ENCODE measurements at regions not wholly inside any gene's neighbourhood (a gene's known extent, or its start where the extent isn't known, plus 50 kb on each side); places are given as distances from the start of the nearest gene placed in this dataset.

- Histone ChIP-seq H3K4me2 (ENCODE audit: unreplicated experiment) (no peak overlapping the region), H2AFZ (no peak overlapping the region), H3K79me2 (ENCODE audit: insufficient read depth) (no peaks in the 10 kb centered on the region), H3K27ac (no peak overlapping the region), H4K20me1 (ENCODE audit: insufficient read depth) (no peaks in the 10 kb centered on the region), H3K4me3 (no peak overlapping the region), H3F3A (ENCODE audit: insufficient read depth) (no peaks in the 10 kb centered on the region), H3K9me2 (ENCODE audit: insufficient read depth) (no peaks in the 10 kb centered on the region), H3K9ac (no peak overlapping the region), H3K27me3 (replicated peaks; ENCODE audit: insufficient read depth) (no peaks in the 10 kb centered on the region; the same call in 1 of the 2 replicates), H3K9me3 (ENCODE audit: low read depth) (no peaks in the 10 kb centered on the region), H3K36me3 (ENCODE audit: low read depth) (no peaks in the 10 kb centered on the region), H3K4me1 (ENCODE audit: insufficient read depth) (no peaks in the 10 kb centered on the region)
- WGBS, 2 experiments (ENCODE audit: low coverage in 1 of 2, low lambda C conversion rate in 2 of 2, missing lambda C conversion rate in 2 of 2), result 46 to 53% methylated on average over 3 of the region's 3 CpGs
- DNase-seq, result no peak
- TF ChIP-seq EZH2phosphoT487 (IDR thresholded peaks at IDR 0.05; ENCODE audit: insufficient read depth, low read depth) (no peak), EZH2 (IDR thresholded peaks at IDR 0.05; ENCODE audit: insufficient read depth, poor library complexity, severe bottlenecking) (no peak)
- in situ Hi-C loops (cut with MboI), result no loop called here
Measured at GRCh38 chr3:193119926-193120325, 121.1 kb upstream of the PLAAT1 start.

GRCh38 chr3:193124861-193125260, 116.2 kb upstream of the PLAAT1 start:
- H3K4me1 ChIP-seq (ENCODE audit: insufficient read depth), result no peaks in the 10 kb centered on the region
- no peak for DNase-seq
- H3K4me2 ChIP-seq (ENCODE audit: unreplicated experiment), result no peak overlapping the region

GRCh38 chr3:193129607-193130006, 111.4 kb upstream of the PLAAT1 start:
- no peak for DNase-seq
- 0 out of 2 replicates have a peak, but pooled peaks cover 6% of the 10 kb centered on the region for H3K27me3 ChIP-seq (replicated peaks; ENCODE audit: insufficient read depth)
- H3K27ac ChIP-seq, result no peak overlapping the region
- H3K79me2 ChIP-seq (ENCODE audit: insufficient read depth), result no peaks in the 10 kb centered on the region
- WGBS, 2 experiments (ENCODE audit: low coverage in 1 of 2, low lambda C conversion rate in 2 of 2, missing lambda C conversion rate in 2 of 2), result 63 to 67% methylated on average over 4 of the region's 4 CpGs
- H3K36me3 ChIP-seq (ENCODE audit: low read depth), result no peaks in the 10 kb centered on the region
- no peak for TF ChIP-seq EZH2phosphoT487 (IDR thresholded peaks at IDR 0.05; ENCODE audit: insufficient read depth, low read depth)
- TF ChIP-seq EZH2 (IDR thresholded peaks at IDR 0.05; ENCODE audit: insufficient read depth, poor library complexity, severe bottlenecking), result no peak
- no peak overlapping the region for H2AFZ ChIP-seq
- no peak overlapping the region for H3K9ac ChIP-seq
- peaks cover 7% of the 10 kb centered on the region; the same call in 1 of the 2 replicates for H3F3A ChIP-seq (ENCODE audit: insufficient read depth)
- no peaks in the 10 kb centered on the region for H4K20me1 ChIP-seq (ENCODE audit: insufficient read depth)
- no peaks in the 10 kb centered on the region for H3K9me2 ChIP-seq (ENCODE audit: insufficient read depth)
- no peak overlapping the region for H3K4me2 ChIP-seq (ENCODE audit: unreplicated experiment)
- H3K4me3 ChIP-seq, result no peak overlapping the region
- H3K9me3 ChIP-seq (ENCODE audit: low read depth), result no peaks in the 10 kb centered on the region
- no peaks in the 10 kb centered on the region; the same call in 1 of the 2 replicates for H3K4me1 ChIP-seq (ENCODE audit: insufficient read depth)
- in situ Hi-C loops (cut with MboI), result no loop called here

More at GRCh38 chr3:193124861-193125260, 116.2 kb upstream of the PLAAT1 start:
- Histone ChIP-seq H3K27me3 (replicated peaks; ENCODE audit: insufficient read depth) (peaks cover 6% of the 10 kb centered on the region; the same call in 1 of the 2 replicates), H3K9ac (no peak overlapping the region), H3F3A (ENCODE audit: insufficient read depth) (no peaks in the 10 kb centered on the region), H2AFZ (no peak overlapping the region), H3K4me3 (no peak overlapping the region), H3K9me2 (ENCODE audit: insufficient read depth) (no peaks in the 10 kb centered on the region), H3K36me3 (ENCODE audit: low read depth) (no peaks in the 10 kb centered on the region), H4K20me1 (ENCODE audit: insufficient read depth) (no peaks in the 10 kb centered on the region), H3K9me3 (ENCODE audit: low read depth) (no peaks in the 10 kb centered on the region), H3K79me2 (ENCODE audit: insufficient read depth) (no peaks in the 10 kb centered on the region), H3K27ac (no peak overlapping the region)
- in situ Hi-C loops (cut with MboI), result no loop called here
- TF ChIP-seq EZH2 (IDR thresholded peaks at IDR 0.05; ENCODE audit: insufficient read depth, poor library complexity, severe bottlenecking) (no peak), EZH2phosphoT487 (IDR thresholded peaks at IDR 0.05; ENCODE audit: insufficient read depth, low read depth) (no peak)
- 4 to 5% methylated on average over 9 of the region's 9 CpGs for WGBS, 2 experiments (ENCODE audit: low coverage in 1 of 2, low lambda C conversion rate in 2 of 2, missing lambda C conversion rate in 2 of 2)

DNA sequence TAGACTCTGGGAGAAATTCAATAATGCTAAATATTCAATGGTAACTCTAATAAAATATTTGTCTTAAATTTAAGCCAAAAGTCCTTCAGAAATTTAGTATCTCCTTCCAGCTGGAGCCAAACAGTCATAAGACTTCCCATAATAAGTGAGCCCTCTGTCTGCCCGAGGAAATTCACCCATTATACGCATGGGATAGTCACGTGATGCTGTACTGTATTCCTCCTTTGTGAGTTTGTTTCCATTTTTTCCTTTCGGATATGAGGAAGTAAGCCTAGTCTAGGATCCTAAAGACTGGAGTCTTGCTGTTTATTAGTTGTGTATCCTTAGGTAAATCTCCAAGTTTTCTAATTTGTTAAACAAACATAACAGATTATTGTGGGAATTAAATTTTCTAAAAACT, 110.4 kb upstream of the PLAAT1 start:
- TF ChIP-seq EZH2 (IDR thresholded peaks at IDR 0.05; ENCODE audit: insufficient read depth, poor library complexity, severe bottlenecking) (no peak), EZH2phosphoT487 (IDR thresholded peaks at IDR 0.05; ENCODE audit: insufficient read depth, low read depth) (no peak)
- DNase-seq, result no peak
- Histone ChIP-seq H3K27ac (no peak overlapping the region), H3F3A (ENCODE audit: insufficient read depth) (peaks cover 9% of the 10 kb centered on the region; the same call in 1 of the 2 replicates), H2AFZ (no peak overlapping the region), H3K4me1 (ENCODE audit: insufficient read depth) (no peaks in the 10 kb centered on the region; the same call in 1 of the 2 replicates), H3K36me3 (ENCODE audit: low read depth) (no peaks in the 10 kb centered on the region), H3K9ac (no peak overlapping the region), H4K20me1 (ENCODE audit: insufficient read depth) (no peaks in the 10 kb centered on the region), H3K4me3 (no peak overlapping the region), H3K9me3 (ENCODE audit: low read depth) (no peaks in the 10 kb centered on the region), H3K79me2 (ENCODE audit: insufficient read depth) (no peaks in the 10 kb centered on the region), H3K4me2 (ENCODE audit: unreplicated experiment) (no peak overlapping the region), H3K27me3 (replicated peaks; ENCODE audit: insufficient read depth) (0 out of 2 replicates have a peak, but pooled peaks cover 6% of the 10 kb centered on the region), H3K9me2 (ENCODE audit: insufficient read depth) (no peaks in the 10 kb centered on the region)
- in situ Hi-C loops (cut with MboI), result no loop called here
- 80 to 84% methylated on average over 4 of the region's 4 CpGs for WGBS, 2 experiments (ENCODE audit: low coverage in 1 of 2, low lambda C conversion rate in 2 of 2, missing lambda C conversion rate in 2 of 2)
